ENCODE measurements at regions not wholly inside any gene's neighbourhood (a gene's known extent, or its start where the extent isn't known, plus 50 kb on each side); places are given as distances from the start of the nearest gene placed in this dataset.

DNA sequence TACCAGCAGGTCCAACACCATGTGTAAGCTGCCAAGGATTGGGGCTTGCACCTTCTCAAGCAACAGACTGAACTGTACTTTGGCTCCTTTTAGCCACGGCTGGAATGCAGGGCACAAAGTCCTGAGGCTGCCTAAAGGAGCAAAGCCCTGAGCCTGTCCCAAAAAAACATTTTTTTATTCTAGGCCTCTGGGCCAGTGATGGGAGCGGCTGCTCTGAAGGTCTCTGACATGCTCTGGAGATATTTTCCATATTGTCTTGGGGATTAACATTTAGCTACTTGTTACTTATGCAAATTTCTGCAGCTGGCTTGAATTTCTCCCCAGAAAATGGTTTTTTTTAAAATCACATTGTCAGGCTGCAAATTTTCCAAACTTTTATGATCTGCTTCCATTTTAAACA is 885.3 kb downstream of the GLUD2 start:
- no peak for DNase-seq (ENCODE audit: low read depth in 1 of 2, low spot score in 1 of 2)
- H3K9me3 ChIP-seq (ENCODE audit: low read depth), result no peaks in the 10 kb centered on the region
- H3K27ac ChIP-seq, result no peak overlapping the region
- H3K27me3 ChIP-seq, result no peaks in the 10 kb centered on the region
- H3K4me1 ChIP-seq (ENCODE audit: low read depth), result no peaks in the 10 kb centered on the region
- TF ChIP-seq, protein P1, sequence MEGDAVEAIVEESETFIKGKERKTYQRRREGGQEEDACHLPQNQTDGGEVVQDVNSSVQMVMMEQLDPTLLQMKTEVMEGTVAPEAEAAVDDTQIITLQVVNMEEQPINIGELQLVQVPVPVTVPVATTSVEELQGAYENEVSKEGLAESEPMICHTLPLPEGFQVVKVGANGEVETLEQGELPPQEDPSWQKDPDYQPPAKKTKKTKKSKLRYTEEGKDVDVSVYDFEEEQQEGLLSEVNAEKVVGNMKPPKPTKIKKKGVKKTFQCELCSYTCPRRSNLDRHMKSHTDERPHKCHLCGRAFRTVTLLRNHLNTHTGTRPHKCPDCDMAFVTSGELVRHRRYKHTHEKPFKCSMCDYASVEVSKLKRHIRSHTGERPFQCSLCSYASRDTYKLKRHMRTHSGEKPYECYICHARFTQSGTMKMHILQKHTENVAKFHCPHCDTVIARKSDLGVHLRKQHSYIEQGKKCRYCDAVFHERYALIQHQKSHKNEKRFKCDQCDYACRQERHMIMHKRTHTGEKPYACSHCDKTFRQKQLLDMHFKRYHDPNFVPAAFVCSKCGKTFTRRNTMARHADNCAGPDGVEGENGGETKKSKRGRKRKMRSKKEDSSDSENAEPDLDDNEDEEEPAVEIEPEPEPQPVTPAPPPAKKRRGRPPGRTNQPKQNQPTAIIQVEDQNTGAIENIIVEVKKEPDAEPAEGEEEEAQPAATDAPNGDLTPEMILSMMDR (IDR thresholded peaks at IDR 0.05; ENCODE audit: low read depth, low read length), result no peak
- no peaks in the 10 kb centered on the region for H3K36me3 ChIP-seq
- H3K4me3 ChIP-seq, result no peak overlapping the region

DNA sequence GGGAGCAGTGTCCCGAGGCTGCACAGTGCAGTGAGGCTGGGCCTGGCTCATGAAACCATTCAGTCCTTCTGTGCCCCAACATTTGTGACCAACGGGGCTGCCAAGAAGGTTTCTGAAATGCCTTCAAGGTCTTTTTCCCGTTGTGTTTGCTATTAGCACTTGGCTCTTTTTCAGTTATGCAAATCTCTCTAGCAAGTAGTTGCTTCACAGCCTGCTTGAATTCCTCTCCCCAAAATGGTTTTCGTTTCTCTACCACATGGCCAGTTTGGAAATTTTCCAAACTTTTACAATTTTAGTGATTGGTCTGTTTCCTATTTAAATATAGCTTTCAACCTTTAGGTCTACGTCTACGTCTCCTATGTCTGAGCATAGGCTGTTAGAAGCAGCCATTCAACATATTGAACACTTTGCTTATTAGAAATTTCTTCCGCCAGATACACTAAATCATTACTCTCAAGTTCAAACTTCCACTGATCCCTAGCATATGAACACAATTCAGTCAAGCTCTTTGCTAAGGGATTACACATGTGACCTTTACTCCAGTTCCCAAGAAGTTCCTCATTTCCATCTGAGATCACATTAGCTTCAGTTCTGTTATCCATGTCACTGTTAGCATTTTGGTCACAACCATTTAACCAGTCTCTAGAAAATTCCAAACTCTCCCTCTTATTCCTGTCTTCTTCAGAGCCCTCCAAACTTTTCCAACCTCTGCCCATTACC is 901.8 kb downstream of the GLUD2 start:
- Histone ChIP-seq H3K9me3 (ENCODE audit: low read depth) (no peaks in the 10 kb centered on the region), H3K27ac (no peak overlapping the region), H3K4me1 (ENCODE audit: low read depth) (no peaks in the 10 kb centered on the region), H3K4me3 (no peak overlapping the region), H3K27me3 (no peaks in the 10 kb centered on the region), H3K36me3 (no peaks in the 10 kb centered on the region)
- TF ChIP-seq, protein P1 (IDR thresholded peaks at IDR 0.05; ENCODE audit: low read depth, low read length), result no peak
- no peak for DNase-seq (ENCODE audit: low read depth in 1 of 2, low spot score in 1 of 2)

DNA sequence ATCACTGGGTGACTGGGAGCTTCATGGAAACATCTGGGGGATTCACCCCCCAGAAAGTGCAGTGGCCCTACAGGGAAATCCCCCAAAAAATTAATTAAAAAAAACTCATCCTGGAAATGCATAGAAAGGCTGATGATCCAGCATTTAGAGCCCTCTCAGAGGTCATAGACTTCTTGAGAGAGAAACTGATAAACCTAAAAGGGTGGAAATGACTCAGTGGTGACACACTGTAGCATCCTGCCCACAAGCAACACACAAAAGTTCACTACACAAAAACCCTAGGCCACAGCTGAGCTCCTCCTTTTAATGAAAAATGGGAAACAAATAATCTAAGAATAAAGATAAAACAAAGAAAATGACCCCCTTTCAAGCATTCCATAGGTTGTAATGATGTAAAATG is 911.5 kb downstream of the GLUD2 start:
- H3K4me1 ChIP-seq (ENCODE audit: low read depth), result no peaks in the 10 kb centered on the region
- no peak overlapping the region for H3K4me3 ChIP-seq
- no peaks in the 10 kb centered on the region for H3K9me3 ChIP-seq (ENCODE audit: low read depth)
- H3K36me3 ChIP-seq, result no peaks in the 10 kb centered on the region
- peak in 1 of 2 donors; percentile 9 for DNase-seq (ENCODE audit: low read depth in 1 of 2, low spot score in 1 of 2)
- TF ChIP-seq, protein P1 (IDR thresholded peaks at IDR 0.05; ENCODE audit: low read depth, low read length), result no peak
- H3K27ac ChIP-seq, result no peak overlapping the region
- H3K27me3 ChIP-seq, result no peaks in the 10 kb centered on the region

DNA sequence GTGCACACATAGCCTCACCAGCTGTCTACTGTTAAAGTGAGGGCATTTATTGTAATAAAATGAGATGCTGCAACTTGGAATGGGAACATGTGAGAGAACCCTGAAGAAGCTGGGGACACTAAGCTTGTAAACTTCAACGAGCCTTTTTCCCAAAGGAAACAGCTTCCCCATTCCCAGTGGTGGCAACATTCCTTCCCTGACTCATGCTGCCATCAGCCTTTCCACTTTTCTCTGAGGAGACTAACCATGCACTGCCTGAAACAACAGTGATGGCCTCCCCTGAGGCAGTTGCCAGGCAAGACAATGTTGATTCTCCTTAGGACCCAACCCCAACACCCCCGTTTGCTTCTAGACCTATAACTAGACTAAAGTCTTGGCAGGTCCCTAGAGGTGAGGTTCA is 928.3 kb downstream of the GLUD2 start:
- Histone ChIP-seq H3K27ac (no peak overlapping the region), H3K36me3 (no peaks in the 10 kb centered on the region), H3K4me1 (ENCODE audit: low read depth) (no peaks in the 10 kb centered on the region), H3K27me3 (no peaks in the 10 kb centered on the region), H3K9me3 (ENCODE audit: low read depth) (no peaks in the 10 kb centered on the region), H3K4me3 (no peak overlapping the region)
- TF ChIP-seq, protein P1 (IDR thresholded peaks at IDR 0.05; ENCODE audit: low read depth, low read length), result no peak
- no peak for DNase-seq (ENCODE audit: low read depth in 1 of 2, low spot score in 1 of 2)

DNA sequence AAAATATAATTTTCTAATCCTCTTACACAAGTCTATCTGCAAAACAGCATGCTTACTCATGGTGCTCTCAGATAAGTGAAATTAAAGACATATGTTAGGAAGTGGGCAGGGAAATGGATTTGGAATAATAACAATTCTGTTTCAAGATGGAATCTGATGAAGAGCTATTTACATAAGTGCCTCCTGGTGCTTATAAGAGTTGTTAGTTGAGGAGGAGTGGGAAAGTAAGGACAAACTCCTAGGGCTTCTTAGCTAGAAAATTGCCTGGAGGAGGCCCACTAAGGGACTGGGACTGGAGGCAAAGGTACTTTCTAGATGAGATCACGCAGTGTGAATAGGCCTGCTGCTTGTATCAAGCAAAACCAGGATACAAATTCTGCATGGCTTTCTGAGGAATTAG is 939.8 kb downstream of the GLUD2 start:
- peak in 1 of 2 donors; percentile 59 for DNase-seq (ENCODE audit: low read depth in 1 of 2, low spot score in 1 of 2)
- Histone ChIP-seq H3K27ac (no peak overlapping the region), H3K36me3 (no peaks in the 10 kb centered on the region), H3K4me3 (no peak overlapping the region), H3K4me1 (ENCODE audit: low read depth) (no peaks in the 10 kb centered on the region), H3K9me3 (ENCODE audit: low read depth) (peaks cover 4% of the 10 kb centered on the region), H3K27me3 (no peaks in the 10 kb centered on the region)
- TF ChIP-seq, protein P1 (IDR thresholded peaks at IDR 0.05; ENCODE audit: low read depth, low read length), result no peak

Data from cardiac muscle cell (in vitro differentiated cells and primary cell).